B cell (primary cell): ENCODE measurements at regions not wholly inside any gene's neighbourhood (a gene's known extent, or its start where the extent isn't known, plus 50 kb on each side); places are given as distances from the start of the nearest gene placed in this dataset.

Experiments
- ATAC-seq: fragments of 200-7000 bp; cut with Tn5 transposase; one replicate; pipeline ENCODE4 v1.10.0; 2021; ENCODE audit warnings: low read depth, mild to moderate bottlenecking, moderate number of reproducible peaks, moderate library complexity
- CTCF ChIA-PET: fragments of 350-600 bp; sonication (Branson Sonifier 250); formaldehyde crosslinking; loops from one replicate; lab custom pipeline; 2021; ENCODE audit warnings: antibody characterized with exemption, inconsistent platforms; lab: Charles Lee
- POLR2A ChIA-PET: fragments of 350-600 bp; sonication (Branson Sonifier 250); formaldehyde crosslinking; loops from one replicate; lab custom pipeline; 2021; ENCODE audit warnings: antibody characterized with exemption; lab: Charles Lee
- DNase-seq: peaks from one replicate; pipeline ENCODE4 v3.0.0; 2013
- H2AFZ ChIP-seq: 2 replicates; pipeline ENCODE4 v1.6.1; 2012; ENCODE audit warnings: mild to moderate bottlenecking, low read depth, low read length; ENCODE audit not compliant: insufficient read depth, poor library complexity, severe bottlenecking
- H3K27ac ChIP-seq, 2 donors: 1 replicate in 1 of 2; 2 replicates in 1 of 2; pipeline ENCODE4 v1.5.1; 2012 to 2013; ENCODE audit warnings: low read length in 2 of 2, mild to moderate bottlenecking in 2 of 2, moderate library complexity in 1 of 2
- H3K27me3 ChIP-seq, 4 experiments: fragments of 200-600 bp in 1 of 4; sonication (generic) in 1 of 4; replicated peaks in 1 of 4; 1 replicate in 2 of 4; 2 replicates in 2 of 4; pipeline versions ENCODE4 v1.6.1 to v1.7.0; 2013 to 2016; ENCODE audit warnings: low read length in 3 of 4, mild to moderate bottlenecking in 2 of 4, mixed read lengths in 1 of 4, moderate library complexity in 1 of 4; ENCODE audit not compliant: insufficient read depth in 4 of 4, control insufficient read depth in 3 of 4; ENCODE audit errors: control extremely low read depth in 1 of 4
- H3K36me3 ChIP-seq, 2 experiments: replicated peaks in 1 of 2; 1 replicate in 1 of 2; 2 replicates in 1 of 2; pipeline versions ENCODE4 v1.6.1 to v1.7.1; 2013; ENCODE audit warnings: low read length in 1 of 2; ENCODE audit not compliant: insufficient read depth in 2 of 2, control insufficient read depth in 1 of 2; ENCODE audit errors: control extremely low read depth in 1 of 2, extremely low read depth in 1 of 2
- H3K4me1 ChIP-seq, 2 donors: fragments of 200-600 bp in 1 of 2; sonication (generic) in 1 of 2; 1 replicate in 1 of 2; 2 replicates in 1 of 2; pipeline versions ENCODE4 v1.5.1 to v1.6.1; 2013 to 2017; ENCODE audit warnings: low read length in 2 of 2; ENCODE audit not compliant: control insufficient read depth in 2 of 2, insufficient read depth in 2 of 2
- H3K4me2 ChIP-seq: replicated peaks from 2 replicates; pipeline ENCODE3; 2012; ENCODE audit warnings: mild to moderate bottlenecking, low read depth, low read length; ENCODE audit not compliant: poor library complexity, severe bottlenecking
- H3K4me3 ChIP-seq, 5 experiments: fragments of 200-600 bp in 1 of 5; sonication (generic) in 1 of 5; 1 replicate in 3 of 5; 2 replicates in 2 of 5; pipeline versions ENCODE4 v1.5.1 to v1.7.0; 2011 to 2016; ENCODE audit warnings: low read length in 4 of 5, mild to moderate bottlenecking in 4 of 5, low read depth in 2 of 5, control low read depth in 1 of 5, moderate library complexity in 1 of 5; ENCODE audit not compliant: insufficient read depth in 1 of 5; ENCODE audit errors: control extremely low read depth in 1 of 5, extremely low read depth in 1 of 5
- H3K79me2 ChIP-seq: fragments of 200-600 bp; sonication (generic); one replicate; pipeline ENCODE4 v1.6.0; 2016; ENCODE audit warnings: low read length; ENCODE audit not compliant: control insufficient read depth, insufficient read depth
- H3K9ac ChIP-seq: fragments of 200-600 bp; sonication (generic); 2 replicates; pipeline ENCODE4 v1.6.1; 2017; ENCODE audit warnings: mild to moderate bottlenecking, low read length, moderate library complexity
- H3K9me3 ChIP-seq, 3 donors: one replicate each; pipeline versions ENCODE4 v1.6.1 to v1.7.1; 2013; ENCODE audit warnings: low read length in 2 of 3; ENCODE audit not compliant: control insufficient read depth in 2 of 3, insufficient read depth in 1 of 3; ENCODE audit errors: control extremely low read depth in 1 of 3
- H4K20me1 ChIP-seq: 2 replicates; pipeline ENCODE4 v1.6.0; 2012; ENCODE audit warnings: mild to moderate bottlenecking, low read length; ENCODE audit not compliant: insufficient read depth, control insufficient read depth, poor library complexity, severe bottlenecking
- H3K27ac Mint-ChIP-seq: one replicate; pipeline ENCODE4 v1.8.0; 2021; ENCODE audit warnings: mixed read lengths
- H3K27me3 Mint-ChIP-seq: one replicate; pipeline ENCODE4 v1.8.0; 2021; ENCODE audit warnings: mixed read lengths
- H3K4me1 Mint-ChIP-seq: one replicate; pipeline ENCODE4 v1.8.0; 2021; ENCODE audit warnings: mixed read lengths
- H3K4me3 Mint-ChIP-seq: one replicate; pipeline ENCODE4 v1.8.0; 2021; ENCODE audit warnings: mixed read lengths
- H3K9me3 Mint-ChIP-seq: one replicate; pipeline ENCODE4 v1.8.0; 2022; ENCODE audit warnings: mixed read lengths; ENCODE audit not compliant: insufficient read depth
- EZH2 ChIP-seq: IDR thresholded peaks from 2 replicates; pipeline ENCODE4 v1.6.1; 2012; ENCODE audit warnings: borderline replicate concordance, low read depth, mild to moderate bottlenecking, moderate library complexity, low read length; ENCODE audit not compliant: insufficient read depth, poor library complexity, severe bottlenecking
- WGBS: methylation state at CpG from one replicate; pipeline ENCODE4 v1.1.5; 2013; ENCODE audit warnings: missing lambda C conversion rate; ENCODE audit not compliant: insufficient coverage; 5-methylcytosine and 5-hydroxymethylcytosine counted together
- intact Hi-C: fragments of 100-400 bp; cut with micrococcal nuclease; formaldehyde crosslinking; loops from one replicate; pipeline ENCODE4 v1.10.0; 2022
- TF ChIP-seq, protein P1 (sequence below): fragments of 200-600 bp; IDR thresholded peaks from one replicate; pipeline ENCODE4 v1.8.0; 2022; ENCODE audit warnings: antibody characterized with exemption, mild to moderate bottlenecking

DNA sequence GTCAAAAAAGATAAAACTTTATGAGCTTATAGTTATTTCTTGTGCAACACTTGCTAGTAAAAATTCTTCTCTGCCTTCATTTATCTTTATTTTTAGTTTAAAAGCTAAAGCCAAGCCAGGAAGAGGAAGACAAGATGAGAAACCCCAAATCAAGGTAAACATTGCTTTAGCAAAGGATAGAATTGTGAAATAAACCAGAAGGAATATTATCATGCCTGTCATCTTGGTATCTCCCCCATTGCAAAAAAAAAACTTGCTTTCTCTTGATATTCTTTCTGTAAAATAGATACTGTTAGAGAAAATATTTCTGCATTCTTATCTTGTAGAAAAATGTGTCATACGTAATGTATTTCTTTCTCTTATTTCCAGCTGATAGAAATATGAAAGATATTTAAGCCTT, 432.8 kb downstream of the GJA1 start:
- Mint-ChIP-seq H3K4me3 (no peak overlapping the region), H3K9me3 (no peaks in the 10 kb centered on the region), H3K27ac (no peak overlapping the region), H3K4me1 (no peaks in the 10 kb centered on the region), H3K27me3 (no peaks in the 10 kb centered on the region)
- H3K79me2 ChIP-seq: no peaks in the 10 kb centered on the region
- H3K4me1 ChIP-seq: no peaks in the 10 kb centered on the region
- H3K36me3 ChIP-seq: no peaks in the 10 kb centered on the region
- no peaks in the 10 kb centered on the region for H3K27me3 ChIP-seq
- intact Hi-C loops: no loop called here
- DNase-seq (no peak), ATAC-seq (no peak)
- peaks cover 0 to 5% (median 0%) of the 10 kb centered on the region in 3 donors for H3K9me3 ChIP-seq
- H4K20me1 ChIP-seq: no peaks in the 10 kb centered on the region
- TF ChIP-seq EZH2: no peak
- TF ChIP-seq, protein P1, sequence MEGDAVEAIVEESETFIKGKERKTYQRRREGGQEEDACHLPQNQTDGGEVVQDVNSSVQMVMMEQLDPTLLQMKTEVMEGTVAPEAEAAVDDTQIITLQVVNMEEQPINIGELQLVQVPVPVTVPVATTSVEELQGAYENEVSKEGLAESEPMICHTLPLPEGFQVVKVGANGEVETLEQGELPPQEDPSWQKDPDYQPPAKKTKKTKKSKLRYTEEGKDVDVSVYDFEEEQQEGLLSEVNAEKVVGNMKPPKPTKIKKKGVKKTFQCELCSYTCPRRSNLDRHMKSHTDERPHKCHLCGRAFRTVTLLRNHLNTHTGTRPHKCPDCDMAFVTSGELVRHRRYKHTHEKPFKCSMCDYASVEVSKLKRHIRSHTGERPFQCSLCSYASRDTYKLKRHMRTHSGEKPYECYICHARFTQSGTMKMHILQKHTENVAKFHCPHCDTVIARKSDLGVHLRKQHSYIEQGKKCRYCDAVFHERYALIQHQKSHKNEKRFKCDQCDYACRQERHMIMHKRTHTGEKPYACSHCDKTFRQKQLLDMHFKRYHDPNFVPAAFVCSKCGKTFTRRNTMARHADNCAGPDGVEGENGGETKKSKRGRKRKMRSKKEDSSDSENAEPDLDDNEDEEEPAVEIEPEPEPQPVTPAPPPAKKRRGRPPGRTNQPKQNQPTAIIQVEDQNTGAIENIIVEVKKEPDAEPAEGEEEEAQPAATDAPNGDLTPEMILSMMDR: no peak
- H3K4me2 ChIP-seq: no peak overlapping the region
- POLR2A ChIA-PET: no interaction called here
- no peak overlapping the region for H3K4me3 ChIP-seq
- H3K27ac ChIP-seq: no peak overlapping the region
- H2AFZ ChIP-seq: no peak overlapping the region
- no peak overlapping the region for H3K9ac ChIP-seq
- WGBS: no CpG with 5 or more reads among the region's 1 CpG
- CTCF ChIA-PET: no interaction called here

DNA sequence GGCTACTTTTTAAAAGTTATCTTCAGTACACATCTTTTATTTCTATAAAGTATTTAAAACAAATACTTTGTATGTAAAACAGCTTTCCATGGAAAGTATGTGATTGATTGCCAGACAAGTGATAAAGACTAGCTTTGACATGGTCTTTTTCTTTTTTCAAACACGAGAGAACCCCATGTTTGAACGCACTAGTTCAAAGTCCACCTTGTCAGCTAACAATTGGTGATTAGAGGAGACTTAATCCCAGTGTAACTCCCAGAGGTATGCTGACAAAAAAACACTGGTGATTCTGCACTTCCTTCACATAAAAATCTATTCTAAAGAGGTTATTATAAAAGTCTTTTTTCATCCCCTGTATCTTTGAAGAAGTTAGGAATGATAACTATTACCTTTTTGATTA, 438.1 kb downstream of the GJA1 start:
- Histone ChIP-seq H3K9me3 (peaks cover 0 to 5% (median 0%) of the 10 kb centered on the region in 3 donors), H3K27me3 (no peaks in the 10 kb centered on the region), H3K79me2 (no peaks in the 10 kb centered on the region), H3K4me3 (no peak overlapping the region), H3K4me1 (no peaks in the 10 kb centered on the region), H4K20me1 (no peaks in the 10 kb centered on the region), H3K27ac (no peak overlapping the region), H3K9ac (no peak overlapping the region), H3K4me2 (no peak overlapping the region), H3K36me3 (no peaks in the 10 kb centered on the region), H2AFZ (no peak overlapping the region)
- ChIA-PET CTCF (no interaction called here), POLR2A (no interaction called here)
- no peaks in the 10 kb centered on the region for H3K9me3 Mint-ChIP-seq
- DNase-seq: no peak
- H3K27me3 Mint-ChIP-seq: no peaks in the 10 kb centered on the region
- TF ChIP-seq, protein P1: no peak
- TF ChIP-seq EZH2: no peak
- no peak overlapping the region for H3K4me3 Mint-ChIP-seq
- intact Hi-C loops: no loop called here
- H3K27ac Mint-ChIP-seq: no peak overlapping the region
- WGBS: no CpG with 5 or more reads among the region's 2 CpGs
- no peaks in the 10 kb centered on the region for H3K4me1 Mint-ChIP-seq
- no peak for ATAC-seq
